GM21528 (cell line): ENCODE measurements at regions not wholly inside any gene's neighbourhood (a gene's known extent, or its start where the extent isn't known, plus 50 kb on each side); places are given as distances from the start of the nearest gene placed in this dataset.
"Not testable (repeated sequence)": the region's sequence is repeated elsewhere in the genome, so short reads cannot be mapped to it uniquely, and the experiment has no call there.

ENCODE experiments used
- ATAC-seq: cut with Tn5 transposase; IDR thresholded peaks from one replicate; pipeline ENCODE4 v1.9.1; 2021; ENCODE audit warnings: mild to moderate bottlenecking, moderate library complexity; ENCODE audit not compliant: unreplicated experiment, low FRiP score

DNA sequence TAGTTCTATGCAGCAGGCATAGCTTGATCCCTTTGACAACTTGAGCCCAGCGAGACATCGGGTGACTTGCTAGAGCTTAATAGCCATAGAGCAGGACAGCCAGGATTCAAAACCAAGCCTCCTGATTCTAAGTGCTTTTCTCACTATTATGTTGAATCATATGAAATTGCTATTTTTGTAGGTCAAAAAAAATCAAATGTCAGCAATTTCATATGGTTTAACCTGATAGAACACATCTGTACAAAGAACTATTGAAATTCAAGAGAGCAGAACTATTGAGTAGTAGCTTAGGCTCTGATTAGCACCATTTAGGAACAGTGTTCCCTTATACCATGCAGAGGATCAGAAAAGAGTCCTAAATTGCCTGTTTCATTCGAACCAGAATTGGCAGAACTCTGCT lies 132.0 kb downstream of the EMP1 start:
- ATAC-seq, result no peak

DNA sequence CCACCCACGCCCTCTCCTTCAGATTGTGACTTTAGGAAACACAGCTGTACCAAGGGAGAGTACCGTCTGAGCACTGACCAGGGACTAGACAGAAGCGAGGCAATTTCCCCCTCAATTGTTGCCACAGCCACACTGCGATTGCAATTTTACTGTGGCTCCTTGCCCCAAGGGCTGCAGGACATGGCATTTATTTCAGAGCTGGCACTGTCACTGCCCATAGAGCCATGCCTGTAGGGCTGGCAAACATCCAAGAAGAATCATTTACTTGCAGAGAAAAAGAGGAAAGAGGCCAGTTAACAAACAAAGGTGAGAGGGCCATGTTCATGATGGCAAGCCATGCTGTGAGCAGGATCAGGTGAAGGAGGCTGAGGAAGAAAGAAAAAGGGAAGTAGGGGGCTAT lies 129.6 kb downstream of the EMP1 start:
- no peak for ATAC-seq

DNA sequence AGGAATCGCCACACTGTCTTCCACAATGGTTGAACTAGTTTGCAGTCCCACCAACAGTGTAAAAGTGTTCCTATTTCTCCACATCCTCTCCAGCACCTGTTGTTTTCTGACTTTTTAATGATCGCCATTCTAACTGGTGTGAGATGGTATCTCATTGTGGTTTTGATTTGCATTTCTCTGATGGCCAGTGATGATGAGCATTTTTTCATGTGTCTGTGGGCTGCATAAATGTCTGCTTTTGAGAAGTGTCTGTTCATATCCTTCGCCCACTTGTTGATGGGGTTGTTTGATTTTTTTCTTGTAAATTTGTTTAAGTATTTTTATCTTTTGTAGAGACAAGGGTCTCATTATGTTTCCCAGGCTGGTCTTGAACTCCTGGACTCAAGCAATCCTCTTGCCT lies 128.5 kb downstream of the EMP1 start:
- not testable (repeated sequence) for ATAC-seq

DNA sequence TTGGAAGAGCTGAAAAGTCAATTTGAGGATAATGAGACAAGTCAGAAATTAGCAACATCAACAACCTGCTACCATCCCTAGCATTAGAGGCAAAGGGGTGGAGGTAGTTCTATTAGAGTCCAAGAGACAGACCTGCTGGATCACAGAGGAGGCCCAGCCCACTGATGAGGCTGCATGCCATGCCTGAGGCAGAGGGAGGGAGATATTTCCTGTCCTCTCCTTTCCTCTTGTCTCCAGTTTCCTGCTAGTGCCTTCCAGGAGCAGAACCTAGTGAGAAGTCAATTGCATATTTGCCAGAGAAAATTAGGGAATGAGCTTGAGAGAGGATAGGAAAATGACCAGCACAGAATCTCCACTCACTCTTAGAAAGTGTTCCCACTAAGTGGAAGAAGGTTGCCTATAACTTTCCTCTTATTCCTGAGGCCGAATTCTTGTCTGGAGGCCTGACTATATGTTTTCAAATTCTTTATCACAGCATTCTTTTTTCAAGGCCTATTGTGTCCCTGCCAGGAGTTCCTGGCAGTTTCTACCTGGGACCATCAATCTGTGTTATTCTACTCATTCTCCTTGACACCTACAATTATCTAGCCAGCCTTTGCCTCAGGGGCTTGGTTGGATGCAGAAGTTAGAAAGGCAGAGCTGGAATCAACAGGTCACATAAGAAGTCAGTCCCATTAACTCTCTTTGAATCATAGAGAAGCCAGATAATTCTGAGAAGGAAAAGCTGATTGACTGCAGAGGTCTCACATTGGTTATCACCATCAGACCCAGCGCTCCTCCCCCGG lies 121.9 kb downstream of the EMP1 start:
- no peak for ATAC-seq

DNA sequence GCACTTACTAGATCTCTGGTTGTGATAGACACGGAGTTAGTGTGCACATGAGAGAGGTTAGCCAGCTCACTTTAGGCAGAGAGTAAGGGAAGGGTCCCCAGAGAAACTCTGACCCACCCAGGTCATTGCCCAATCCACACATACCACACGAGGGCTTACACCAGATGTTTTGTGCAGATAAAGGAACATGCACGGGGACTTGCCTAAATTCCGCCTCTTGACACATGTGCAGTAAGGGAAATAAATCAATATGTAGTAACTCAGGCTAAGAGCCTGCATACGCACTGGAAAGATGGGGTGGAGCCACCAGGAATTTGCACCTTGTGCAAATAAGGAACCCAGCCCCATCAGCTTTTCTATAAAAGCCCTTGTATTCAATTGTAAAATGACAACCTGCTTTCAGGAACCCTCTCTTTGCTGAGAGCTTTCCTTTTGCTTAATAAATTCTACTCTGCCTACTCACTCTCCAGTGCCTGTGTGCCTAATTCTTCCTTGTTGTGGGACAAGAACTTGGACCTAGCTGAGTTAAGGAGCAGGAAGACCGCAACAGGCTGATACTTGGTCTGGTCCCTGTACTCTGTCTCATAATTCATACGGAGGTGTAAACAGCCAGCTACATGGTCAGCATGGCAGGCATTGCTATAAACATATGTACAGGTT lies 120.2 kb downstream of the EMP1 start:
- no peak for ATAC-seq

DNA sequence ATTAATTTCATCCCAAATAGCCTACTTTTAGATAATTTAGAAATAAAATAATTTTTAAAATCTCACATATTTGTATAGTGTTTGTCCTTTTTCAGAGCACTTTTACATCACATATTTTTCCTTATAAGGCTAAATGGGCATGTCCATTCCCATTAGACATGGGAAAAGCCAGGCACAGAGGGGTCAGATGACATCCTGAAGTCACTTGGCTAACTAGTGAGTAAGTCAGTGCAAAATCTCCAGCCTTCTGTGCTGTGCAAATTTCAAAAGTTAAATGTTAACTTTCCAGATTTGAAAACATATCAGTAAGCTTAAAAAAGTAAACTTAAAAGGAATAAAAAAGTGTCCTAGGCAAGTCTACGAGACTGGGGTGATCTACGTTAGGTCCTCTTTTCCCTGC lies 117.4 kb downstream of the EMP1 start:
- ATAC-seq, result no peak

DNA sequence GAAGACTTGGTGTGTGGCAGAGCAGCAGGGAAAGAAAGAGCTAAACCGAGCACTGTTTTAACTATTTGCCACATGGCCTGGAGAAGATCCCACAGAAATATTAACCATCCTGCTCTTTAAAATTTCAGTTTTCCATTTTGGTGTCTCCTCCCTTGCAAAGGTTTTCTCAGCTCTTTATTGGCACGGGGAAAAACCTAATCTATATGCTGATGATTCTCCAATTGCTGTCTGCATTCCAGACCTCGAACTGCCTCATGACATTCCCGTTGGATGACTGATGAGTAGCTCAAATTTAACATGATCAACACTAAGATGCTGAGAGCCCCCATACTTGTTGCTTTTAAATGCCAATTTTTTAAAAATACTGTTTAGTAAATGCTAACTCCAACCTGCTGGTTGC lies 115.0 kb downstream of the EMP1 start:
- ATAC-seq, result no peak

DNA sequence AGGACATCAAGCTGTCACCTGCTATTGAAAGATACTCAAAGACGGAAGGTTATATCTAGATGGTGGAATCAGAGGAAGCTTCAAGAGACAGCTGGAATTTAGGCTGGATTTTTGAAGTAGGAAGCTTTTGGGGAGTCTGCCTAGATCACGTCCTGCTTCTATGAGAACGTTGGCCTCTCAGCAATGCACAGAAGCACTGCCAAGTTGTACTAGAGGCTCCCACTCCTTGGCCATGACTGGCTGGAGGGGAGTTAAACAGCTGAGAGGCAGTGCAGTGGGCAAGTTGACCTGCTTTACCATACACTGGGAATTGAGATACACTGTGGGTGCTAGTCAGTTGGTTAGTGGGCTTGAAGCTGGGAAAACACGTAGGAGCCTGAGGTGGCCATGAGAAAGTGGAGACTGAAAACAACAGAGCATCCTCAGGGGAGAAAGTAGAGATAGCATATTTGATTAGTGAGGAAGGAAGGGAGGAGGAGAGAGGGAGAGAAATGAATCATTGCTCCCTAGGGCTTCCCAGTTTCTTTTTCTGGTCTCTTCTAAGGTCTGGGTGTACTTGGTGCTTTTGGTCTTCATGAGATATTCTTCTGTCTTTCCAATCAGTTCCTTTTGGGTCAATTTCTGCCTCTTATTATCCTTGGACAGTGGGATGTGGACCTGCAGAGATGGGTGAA lies 110.8 kb downstream of the EMP1 start:
- ATAC-seq, result no peak

DNA sequence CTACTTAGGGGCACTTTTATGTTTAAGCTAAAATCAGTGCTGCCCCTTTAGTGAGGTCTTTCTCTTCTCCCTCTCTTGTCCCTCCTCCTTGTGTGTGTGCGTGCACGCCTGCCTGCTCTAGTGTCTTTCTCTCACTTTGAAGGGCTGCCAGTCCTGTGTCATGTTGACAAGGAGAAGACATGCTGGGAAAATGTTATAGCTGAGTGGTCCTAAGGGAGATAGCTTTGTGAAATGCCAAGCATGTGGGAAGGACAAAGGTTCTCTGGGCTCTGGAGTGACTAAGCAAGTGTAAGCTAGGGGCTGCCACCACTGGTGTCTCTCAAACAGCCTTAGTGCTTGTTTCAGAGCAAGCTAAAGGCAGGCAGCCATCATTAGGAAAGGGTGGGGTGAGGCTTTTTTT lies 108.4 kb downstream of the EMP1 start:
- ATAC-seq, result no peak

DNA sequence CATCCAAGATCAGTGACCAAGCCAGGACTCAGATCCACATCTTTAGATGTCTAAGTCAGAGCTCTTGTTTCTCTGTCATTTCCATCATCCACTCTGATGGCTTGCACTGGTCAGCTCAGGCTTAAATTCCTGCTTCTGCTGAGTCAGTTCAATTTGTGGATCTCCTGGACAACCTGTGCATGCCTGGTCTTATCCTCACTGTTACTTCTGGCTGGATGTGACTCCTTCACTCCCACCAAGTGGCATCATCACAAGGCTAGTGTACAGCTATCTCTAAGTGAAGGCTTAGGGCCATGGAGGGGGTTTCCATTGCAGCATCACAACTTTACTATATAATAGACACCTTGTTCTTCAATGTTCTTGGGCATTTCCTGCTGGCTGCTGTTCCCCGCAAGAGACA lies 102.9 kb downstream of the EMP1 start:
- no peak for ATAC-seq

DNA sequence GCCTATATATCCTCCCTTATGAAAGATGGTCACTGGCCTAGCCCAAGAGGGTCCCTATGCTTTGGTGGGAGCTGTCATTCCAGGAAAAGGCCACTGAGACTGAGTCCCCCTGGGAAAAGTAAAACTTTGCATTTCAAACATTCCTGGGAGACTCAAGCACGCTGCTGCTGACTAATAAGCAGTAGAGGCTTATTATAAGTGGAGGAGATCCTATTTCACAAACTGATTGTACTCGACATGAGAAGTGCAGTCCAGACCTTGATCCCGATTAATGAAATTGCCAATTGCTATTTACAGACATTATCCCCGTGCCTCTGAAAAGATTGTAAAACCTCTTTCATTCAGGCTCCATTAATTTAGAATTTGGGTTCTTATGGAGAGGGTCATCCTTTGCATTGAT lies 96.6 kb downstream of the EMP1 start:
- ATAC-seq, result no peak

DNA sequence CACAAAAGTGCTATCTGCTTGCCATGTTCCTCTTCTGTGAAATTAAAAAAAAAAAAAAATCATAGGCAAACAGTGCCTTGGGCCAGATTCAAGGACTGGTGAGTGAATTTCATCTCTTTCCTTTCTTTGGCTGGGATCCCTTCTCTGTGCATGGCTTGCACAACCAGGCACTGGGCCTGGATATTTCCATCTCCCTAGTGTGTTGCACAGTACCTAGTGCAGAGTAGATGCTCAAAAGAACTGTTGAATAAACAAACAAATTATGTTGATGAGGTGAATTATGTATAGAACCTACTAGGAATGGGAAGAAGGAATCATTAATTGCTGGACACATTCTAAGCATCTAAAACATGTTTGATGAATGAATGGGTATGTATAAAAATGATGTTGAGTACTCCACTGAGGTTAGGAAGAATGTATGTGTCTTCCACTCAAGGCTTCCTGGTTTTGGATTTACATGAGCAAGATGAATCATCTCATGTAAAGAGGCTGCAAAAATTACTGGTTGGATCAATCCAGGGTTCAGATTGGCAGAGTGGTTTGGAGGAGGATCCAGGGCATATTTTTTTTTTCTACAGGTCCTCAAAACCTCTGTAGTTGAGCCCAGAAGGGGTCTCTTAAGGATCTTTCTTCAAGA lies 93.2 kb downstream of the EMP1 start:
- ATAC-seq, result no peak

DNA sequence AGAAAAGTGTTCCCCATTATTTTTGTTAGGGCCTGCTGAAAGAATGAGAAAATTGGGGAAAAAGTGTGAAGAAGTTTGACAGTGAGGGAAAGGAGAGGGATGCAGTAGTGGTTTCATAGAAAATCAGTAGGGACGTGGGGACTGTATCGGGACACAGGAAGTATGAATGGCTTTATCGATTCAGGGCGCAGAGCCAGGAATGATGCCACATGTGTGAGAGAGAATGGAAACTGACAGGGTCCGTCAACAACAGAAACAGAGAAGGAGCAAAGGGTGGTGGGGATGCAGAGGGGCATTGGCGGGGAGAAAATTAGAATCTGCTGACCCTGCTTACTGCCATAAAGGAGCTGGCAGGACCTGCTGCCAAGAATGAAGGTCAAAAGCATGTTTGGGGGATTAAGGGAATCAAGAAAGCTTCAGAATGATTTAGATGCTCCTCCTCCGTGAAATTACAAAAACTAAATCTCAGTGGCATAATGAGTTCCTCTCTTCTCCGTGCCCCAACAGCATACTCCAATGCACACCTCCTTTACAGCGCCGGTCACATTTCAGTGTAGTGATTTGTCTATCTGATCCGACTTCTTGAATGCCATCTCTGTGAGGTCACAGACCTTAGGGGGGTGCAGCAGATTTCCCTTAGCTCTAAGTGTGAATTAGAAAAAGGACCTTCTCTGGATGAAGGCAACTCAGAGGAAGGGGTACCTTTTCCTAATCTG lies 92.6 kb downstream of the EMP1 start:
- ATAC-seq, result no peak

DNA sequence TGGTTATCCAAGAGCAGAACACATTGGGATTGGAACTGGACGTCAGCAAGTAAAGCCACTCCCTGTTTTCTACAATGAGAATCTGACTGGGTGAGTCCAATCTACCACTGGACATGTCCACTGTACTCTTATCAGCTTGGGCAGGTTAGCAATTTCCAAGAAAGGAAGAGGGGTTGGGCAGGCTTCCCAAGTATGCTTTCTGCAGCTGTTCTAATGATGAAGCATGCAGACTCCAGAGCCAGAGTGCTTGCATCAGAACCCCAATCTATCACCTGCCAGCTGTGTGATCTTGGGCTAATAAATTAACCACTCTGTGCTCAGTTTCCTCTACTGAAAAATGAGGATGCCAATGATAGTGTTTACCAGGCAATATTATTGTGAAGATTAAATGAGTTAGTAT lies 92.0 kb downstream of the EMP1 start:
- ATAC-seq, result no peak

DNA sequence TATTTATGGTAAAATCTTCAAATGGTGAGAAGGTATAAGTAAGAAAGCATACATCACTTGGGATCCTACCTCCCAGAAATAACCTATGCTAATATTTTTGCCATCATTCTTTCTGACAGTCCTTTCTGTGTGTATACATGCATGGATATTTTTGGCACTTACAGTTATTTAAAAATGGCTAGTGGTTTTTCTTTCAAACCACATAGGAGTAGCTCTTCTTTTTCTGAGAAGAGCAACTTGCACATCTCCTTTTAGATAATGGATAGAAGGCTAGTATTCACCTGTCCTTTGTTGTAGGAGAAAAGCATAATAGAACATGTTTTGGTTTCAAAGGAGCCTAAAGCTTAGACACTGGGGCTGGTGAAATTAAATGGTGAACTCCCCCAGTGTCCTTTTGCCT lies 87.3 kb downstream of the EMP1 start:
- ATAC-seq, result no peak

DNA sequence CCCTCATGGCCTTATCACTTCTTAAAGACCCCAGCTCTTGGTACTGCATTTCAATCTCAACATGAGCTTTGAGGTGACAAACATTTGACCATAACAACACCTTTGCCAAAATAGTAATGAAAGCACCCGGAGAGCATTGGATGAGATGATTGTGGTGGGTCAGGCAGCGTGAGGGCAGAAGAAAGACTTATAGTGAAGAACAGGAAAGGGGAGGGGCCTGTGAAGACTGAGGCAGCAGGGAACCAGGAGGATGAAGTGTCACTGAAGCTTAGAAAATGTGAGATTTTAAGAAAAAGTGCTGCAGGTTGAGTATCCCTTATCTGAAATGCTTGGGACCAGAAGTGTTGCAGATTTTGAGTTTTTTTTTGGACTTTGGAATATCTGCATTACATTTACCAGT lies 86.3 kb downstream of the EMP1 start:
- ATAC-seq, result no peak

DNA sequence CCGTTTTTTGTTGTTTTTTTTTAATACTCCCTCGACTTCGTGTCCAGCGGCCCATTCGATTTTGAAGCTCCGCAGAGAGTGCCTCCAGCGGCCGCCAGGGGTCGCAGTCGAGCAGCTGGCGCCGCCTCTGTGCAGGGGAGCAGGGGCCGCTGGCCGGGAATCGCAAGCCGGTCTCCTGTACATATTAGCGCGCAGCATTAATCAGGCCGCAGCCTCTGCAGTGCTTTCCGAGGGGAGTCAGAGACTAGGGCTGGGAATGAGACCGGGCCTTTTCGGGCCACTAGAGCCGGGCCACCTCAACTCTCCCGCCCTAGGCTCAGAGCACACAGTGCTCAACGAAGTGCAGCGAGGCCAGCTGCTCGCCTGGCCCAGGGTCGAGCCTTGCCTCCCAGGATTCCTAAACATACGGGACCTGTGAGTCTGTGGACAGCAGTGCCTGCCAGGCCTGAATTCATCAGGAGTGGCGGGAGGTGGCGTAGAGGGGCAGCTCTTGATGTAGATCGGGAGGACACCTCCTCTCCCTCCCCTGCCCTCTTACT lies 81.8 kb downstream of the EMP1 start:
- ATAC-seq, result no peak

DNA sequence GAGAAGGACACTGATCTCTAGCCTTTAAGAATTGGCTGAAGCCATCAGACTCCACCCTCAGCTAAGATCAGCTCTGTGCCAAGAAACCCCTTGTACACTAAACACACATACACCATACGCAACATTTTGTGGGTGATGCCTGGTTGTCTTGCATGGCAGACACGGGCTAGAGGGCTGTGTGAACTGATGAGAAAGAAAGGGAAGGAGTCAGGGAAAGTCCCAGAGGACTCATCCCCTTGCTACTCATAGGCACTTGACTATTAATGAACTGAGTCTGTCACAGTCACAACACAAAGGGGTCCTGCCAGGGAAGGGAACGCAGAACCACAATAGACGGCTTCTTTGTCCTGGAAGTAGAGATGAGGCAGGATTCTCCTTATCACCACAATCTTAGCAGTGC lies 80.8 kb downstream of the EMP1 start:
- ATAC-seq, result no peak

DNA sequence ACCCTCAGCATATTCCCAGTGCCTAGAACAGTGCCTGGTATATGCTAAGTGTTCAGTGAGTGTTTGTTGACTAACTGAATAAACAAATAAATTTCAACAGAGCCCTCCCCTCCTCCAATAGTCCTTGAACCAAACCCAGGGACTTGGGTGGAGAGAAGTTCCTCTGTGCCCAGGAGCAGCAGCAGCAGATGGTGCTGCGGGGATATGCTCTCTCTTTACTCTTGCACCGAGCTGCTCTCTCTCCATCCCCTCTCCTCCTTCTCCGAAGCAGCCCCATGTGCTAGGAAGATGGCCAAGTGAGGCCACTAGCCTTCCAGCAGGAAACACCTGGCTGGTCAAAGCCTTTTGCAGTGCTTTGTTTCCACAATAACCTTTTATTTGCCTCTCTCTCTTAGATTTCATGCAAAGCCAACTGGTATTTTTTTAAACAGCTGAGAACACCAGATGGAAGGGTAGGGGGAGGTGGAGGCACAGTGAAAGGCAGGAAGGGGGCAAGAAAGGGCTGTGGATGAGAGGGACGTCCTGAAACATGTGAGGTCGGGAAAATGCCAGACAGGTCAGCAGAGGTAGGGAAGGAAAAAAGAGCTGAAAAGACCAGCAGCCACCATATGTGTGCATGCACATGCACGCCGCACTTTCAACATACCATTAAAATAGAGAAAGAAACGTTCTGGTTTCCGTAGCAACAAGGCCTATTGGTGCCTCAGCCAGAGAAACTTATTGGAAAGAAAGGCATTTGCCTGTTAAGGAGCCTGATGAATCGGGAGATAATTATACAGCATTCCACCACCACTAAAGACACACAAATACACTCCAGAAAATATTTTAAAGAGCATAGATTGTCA lies 78.9 kb downstream of the EMP1 start:
- no peak for ATAC-seq

DNA sequence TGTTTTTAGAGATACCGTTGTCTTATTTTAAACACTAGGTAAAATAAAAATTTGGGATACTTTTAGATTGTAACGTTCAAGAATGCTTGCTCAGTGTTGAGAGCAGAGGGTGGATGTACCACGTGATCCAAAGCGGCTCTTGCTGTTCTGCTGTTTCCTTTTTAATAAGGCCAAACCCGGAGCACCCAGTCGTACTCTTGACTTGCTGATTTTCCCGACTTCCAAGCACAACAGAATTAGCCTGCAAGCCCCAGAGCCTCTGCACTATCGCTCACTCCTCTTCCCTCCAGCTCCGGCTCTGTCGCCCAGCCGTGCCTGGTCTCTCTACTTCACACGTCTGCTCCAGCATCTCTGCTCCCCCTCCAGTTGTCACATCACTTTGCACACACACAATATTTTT lies 77.3 kb downstream of the EMP1 start:
- no peak for ATAC-seq
